ENCODE measurements at regions not wholly inside any gene's neighbourhood (a gene's known extent, or its start where the extent isn't known, plus 50 kb on each side); places are given as distances from the start of the nearest gene placed in this dataset.

- H3K4me1 ChIP-seq, result no peaks in the 10 kb centered on the region
- TF ChIP-seq POLR2A (IDR thresholded peaks at IDR 0.05), result no peak
- DNase-seq, result no peak
- intact Hi-C loops (cut with DNase I), result no loop called here
- H3K36me3 ChIP-seq, result no peaks in the 10 kb centered on the region
- H3K27me3 ChIP-seq, result no peaks in the 10 kb centered on the region
- H3K4me3 ChIP-seq, result no peak overlapping the region
- no peaks in the 10 kb centered on the region for H3K9me3 ChIP-seq
- H3K27ac ChIP-seq, result no peak overlapping the region
- 52 to 79% methylated on average over 1 of the region's 1 CpG for WGBS, 2 donors
These were observed 346.6 kb downstream of the MFSD1 start for GRCh38 chr3:159148466-159148865.

GRCh38 chr3:159149131-159149530, 347.3 kb downstream of the MFSD1 start:
- TF ChIP-seq CTCF (IDR thresholded peaks at IDR 0.05) (no peak), POLR2A (IDR thresholded peaks at IDR 0.05) (no peak)
- Histone ChIP-seq H3K9me3 (no peaks in the 10 kb centered on the region), H3K4me3 (no peak overlapping the region), H3K27me3 (no peaks in the 10 kb centered on the region), H3K4me1 (no peaks in the 10 kb centered on the region), H3K36me3 (no peaks in the 10 kb centered on the region), H3K27ac (no peak overlapping the region)
- no peak for DNase-seq
- WGBS, 2 donors, result 65 to 67% methylated on average over 7 of the region's 7 CpGs
- intact Hi-C loops (cut with DNase I), result no loop called here

- no peak for TF ChIP-seq CTCF (IDR thresholded peaks at IDR 0.05)
- no peak for TF ChIP-seq POLR2A (IDR thresholded peaks at IDR 0.05)
- intact Hi-C loops (cut with DNase I), result no loop called here
- no peaks in the 10 kb centered on the region for H3K4me1 ChIP-seq
- H3K27me3 ChIP-seq, result no peaks in the 10 kb centered on the region
- no peaks in the 10 kb centered on the region for H3K9me3 ChIP-seq
- H3K36me3 ChIP-seq, result no peaks in the 10 kb centered on the region
- no peak overlapping the region for H3K27ac ChIP-seq
- DNase-seq, result no peak
- no peak overlapping the region for H3K4me3 ChIP-seq
- 50 to 72% methylated on average over 1 of the region's 1 CpG for WGBS, 2 donors
These were observed 347.8 kb downstream of the MFSD1 start for GRCh38 chr3:159149633-159150032.

- no peak for DNase-seq
- WGBS, 2 donors, result 83 to 87% methylated on average over 3 of the region's 3 CpGs
- intact Hi-C loops (cut with DNase I), result no loop called here
These were observed 348.3 kb downstream of the MFSD1 start for GRCh38 chr3:159150180-159150579.

GRCh38 chr3:159151130-159151529, 349.3 kb downstream of the MFSD1 start:
- H3K4me3 ChIP-seq, result no peak overlapping the region
- no peak for DNase-seq
- H3K27me3 ChIP-seq, result no peaks in the 10 kb centered on the region
- no peak overlapping the region for H3K27ac ChIP-seq
- no peaks in the 10 kb centered on the region for H3K9me3 ChIP-seq
- WGBS, 2 donors, result 51% methylated on average over 5 of the region's 5 CpGs; no CpG with 5 or more reads in 1 of the 2 donors
- no peaks in the 10 kb centered on the region for H3K4me1 ChIP-seq
- H3K36me3 ChIP-seq, result no peaks in the 10 kb centered on the region
- no peak for TF ChIP-seq POLR2A (IDR thresholded peaks at IDR 0.05)
- intact Hi-C loops (cut with DNase I), result no loop called here

More at GRCh38 chr3:159150180-159150579, 348.3 kb downstream of the MFSD1 start:
- no peaks in the 10 kb centered on the region for H3K9me3 ChIP-seq
- no peak overlapping the region for H3K4me3 ChIP-seq
- no peaks in the 10 kb centered on the region for H3K36me3 ChIP-seq
- TF ChIP-seq POLR2A (IDR thresholded peaks at IDR 0.05) (no peak), CTCF (IDR thresholded peaks at IDR 0.05) (no peak)
- no peaks in the 10 kb centered on the region for H3K4me1 ChIP-seq
- H3K27me3 ChIP-seq, result no peaks in the 10 kb centered on the region
- no peak overlapping the region for H3K27ac ChIP-seq

GRCh38 chr3:159157275-159157674, 355.4 kb downstream of the MFSD1 start:
- Histone ChIP-seq H3K9me3 (no peaks in the 10 kb centered on the region), H3K27me3 (no peaks in the 10 kb centered on the region), H3K4me3 (no peak overlapping the region), H3K36me3 (no peaks in the 10 kb centered on the region), H3K4me1 (no peaks in the 10 kb centered on the region), H3K27ac (no peak overlapping the region)
- no peak for DNase-seq
- whole genome bisulfite sequencing, 2 donors, result 72 to 77% methylated on average over 2 of the region's 2 CpGs
- no peak for TF ChIP-seq POLR2A (IDR thresholded peaks at IDR 0.05)
- TF ChIP-seq CTCF (IDR thresholded peaks at IDR 0.05), result no peak
- intact Hi-C loops (cut with DNase I), result no loop called here
